Neural progenitor cell (in vitro differentiated cells): ENCODE measurements at regions not wholly inside any gene's neighbourhood (a gene's known extent, or its start where the extent isn't known, plus 50 kb on each side); places are given as distances from the start of the nearest gene placed in this dataset.

Source experiments
- DNase-seq: peaks from one replicate; pipeline ENCODE4 v3.0.0-alpha.2; 2016; ENCODE audit warnings: low spot score
- H2AFZ ChIP-seq: fragments of 200-600 bp; sonication (generic); replicated peaks from 2 replicates; pipeline ENCODE4 v1.6.1; 2016; ENCODE audit warnings: antibody characterized with exemption
- H3F3A ChIP-seq: fragments of 200-600 bp; sonication (generic); 2 replicates; pipeline ENCODE4 v1.6.1; 2016; ENCODE audit warnings: antibody characterized with exemption, low read depth
- H3K27ac ChIP-seq: fragments of 200-600 bp; sonication (generic); 2 replicates; pipeline ENCODE4 v1.5.1; 2016; ENCODE audit warnings: mild to moderate bottlenecking
- H3K27me3 ChIP-seq: fragments of 200-600 bp; sonication (generic); 2 replicates; pipeline ENCODE4 v1.6.1; 2016; ENCODE audit warnings: mild to moderate bottlenecking, moderate library complexity
- H3K36me3 ChIP-seq: fragments of 200-600 bp; sonication (generic); 2 replicates; pipeline ENCODE4 v1.5.1; 2016
- H3K4me1 ChIP-seq: fragments of 200-600 bp; sonication (generic); 2 replicates; pipeline ENCODE4 v1.6.1; 2016; ENCODE audit warnings: mixed run types
- H3K4me2 ChIP-seq: fragments of 200-600 bp; sonication (generic); 2 replicates; pipeline ENCODE4 v1.6.1; 2016
- H3K4me3 ChIP-seq: fragments of 200-600 bp; sonication (generic); 2 replicates; pipeline ENCODE4 v1.5.1; 2016
- H3K79me2 ChIP-seq: fragments of 200-600 bp; sonication (generic); 2 replicates; pipeline ENCODE4 v1.6.1; 2016; ENCODE audit warnings: low read depth
- H3K9ac ChIP-seq: fragments of 200-600 bp; sonication (generic); 2 replicates; pipeline ENCODE4 v1.6.1; 2016
- H3K9me3 ChIP-seq: fragments of 200-600 bp; sonication (generic); 2 replicates; pipeline ENCODE4 v1.5.1; 2016; ENCODE audit warnings: low read depth
- H4K20me1 ChIP-seq: fragments of 200-600 bp; sonication (generic); 2 replicates; pipeline ENCODE4 v1.6.1; 2016; ENCODE audit warnings: low read depth
- H3K27ac Mint-ChIP-seq: 3 replicates; pipeline ENCODE4 v1.8.0; 2021; ENCODE audit warnings: mixed read lengths
- H3K27me3 Mint-ChIP-seq: 2 replicates; pipeline ENCODE4 v1.8.0; 2022; ENCODE audit warnings: low read depth, mild to moderate bottlenecking, inconsistent platforms, moderate library complexity, mixed read lengths; ENCODE audit not compliant: insufficient read depth
- H3K36me3 Mint-ChIP-seq: 3 replicates; pipeline ENCODE4 v1.8.0; 2021; ENCODE audit warnings: mixed read lengths
- H3K4me1 Mint-ChIP-seq: 3 replicates; pipeline ENCODE4 v1.8.0; 2021; ENCODE audit warnings: mixed read lengths
- H3K4me3 Mint-ChIP-seq: 3 replicates; pipeline ENCODE4 v1.8.0; 2021; ENCODE audit warnings: mild to moderate bottlenecking, moderate library complexity, mixed read lengths
- H3K9me3 Mint-ChIP-seq: 3 replicates; pipeline ENCODE4 v1.8.0; 2020; ENCODE audit warnings: mixed read lengths
- EZH2 ChIP-seq: fragments of 200-600 bp; sonication (generic); IDR thresholded peaks from 2 replicates; pipeline ENCODE4 v1.6.1; 2017; ENCODE audit warnings: antibody characterized with exemption, mild to moderate bottlenecking, moderate library complexity
- EZH2phosphoT487 ChIP-seq: fragments of 200-600 bp; sonication (generic); IDR thresholded peaks from 2 replicates; pipeline ENCODE4 v1.6.1; 2017; ENCODE audit warnings: antibody characterized with exemption
- TF ChIP-seq, protein P1 (sequence below): fragments of 200-600 bp; sonication (generic); IDR thresholded peaks from 2 replicates; pipeline ENCODE4 v1.5.1; 2017; ENCODE audit warnings: antibody characterized with exemption, mild to moderate bottlenecking

DNA sequence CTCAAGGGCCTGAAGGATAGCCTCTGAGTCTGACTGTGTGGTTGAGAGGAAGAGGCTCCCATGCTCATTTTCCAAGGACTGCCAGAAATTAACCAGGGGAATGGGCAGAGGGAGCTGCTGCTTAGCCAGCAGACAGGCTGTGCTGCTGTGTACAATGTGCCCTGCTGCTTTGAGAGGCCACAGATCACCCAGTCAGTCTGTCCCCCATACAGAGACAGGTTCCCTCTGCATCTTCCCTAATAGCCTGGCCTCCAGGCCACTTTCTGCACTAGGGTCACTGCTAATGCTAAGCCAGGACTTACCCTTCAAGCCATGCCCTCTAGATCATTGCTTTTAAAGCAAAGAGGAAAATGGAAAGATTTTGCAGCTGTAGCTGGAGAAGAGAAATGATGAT is 341.1 kb downstream of the CYRIA start:
- Histone ChIP-seq H3K36me3 (no peaks in the 10 kb centered on the region), H3K4me2 (no peak overlapping the region), H3K27ac (no peak overlapping the region), H3K79me2 (no peaks in the 10 kb centered on the region), H3K27me3 (no peaks in the 10 kb centered on the region), H3F3A (peaks cover 19% of the 10 kb centered on the region), H4K20me1 (no peaks in the 10 kb centered on the region), H3K9ac (no peak overlapping the region), H3K4me1 (peaks cover 64% of the 10 kb centered on the region), H2AFZ (no peak overlapping the region), H3K4me3 (no peak overlapping the region), H3K9me3 (no peaks in the 10 kb centered on the region)
- Mint-ChIP-seq H3K27me3 (peaks cover 11% of the 10 kb centered on the region), H3K9me3 (no peaks in the 10 kb centered on the region), H3K36me3 (no peaks in the 10 kb centered on the region), H3K4me3 (no peak overlapping the region), H3K4me1 (peaks cover 75% of the 10 kb centered on the region), H3K27ac (no peak overlapping the region)
- no peak for DNase-seq
- TF ChIP-seq EZH2 (no peak), EZH2phosphoT487 (no peak)
- TF ChIP-seq, protein P1, sequence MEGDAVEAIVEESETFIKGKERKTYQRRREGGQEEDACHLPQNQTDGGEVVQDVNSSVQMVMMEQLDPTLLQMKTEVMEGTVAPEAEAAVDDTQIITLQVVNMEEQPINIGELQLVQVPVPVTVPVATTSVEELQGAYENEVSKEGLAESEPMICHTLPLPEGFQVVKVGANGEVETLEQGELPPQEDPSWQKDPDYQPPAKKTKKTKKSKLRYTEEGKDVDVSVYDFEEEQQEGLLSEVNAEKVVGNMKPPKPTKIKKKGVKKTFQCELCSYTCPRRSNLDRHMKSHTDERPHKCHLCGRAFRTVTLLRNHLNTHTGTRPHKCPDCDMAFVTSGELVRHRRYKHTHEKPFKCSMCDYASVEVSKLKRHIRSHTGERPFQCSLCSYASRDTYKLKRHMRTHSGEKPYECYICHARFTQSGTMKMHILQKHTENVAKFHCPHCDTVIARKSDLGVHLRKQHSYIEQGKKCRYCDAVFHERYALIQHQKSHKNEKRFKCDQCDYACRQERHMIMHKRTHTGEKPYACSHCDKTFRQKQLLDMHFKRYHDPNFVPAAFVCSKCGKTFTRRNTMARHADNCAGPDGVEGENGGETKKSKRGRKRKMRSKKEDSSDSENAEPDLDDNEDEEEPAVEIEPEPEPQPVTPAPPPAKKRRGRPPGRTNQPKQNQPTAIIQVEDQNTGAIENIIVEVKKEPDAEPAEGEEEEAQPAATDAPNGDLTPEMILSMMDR: no peak

DNA sequence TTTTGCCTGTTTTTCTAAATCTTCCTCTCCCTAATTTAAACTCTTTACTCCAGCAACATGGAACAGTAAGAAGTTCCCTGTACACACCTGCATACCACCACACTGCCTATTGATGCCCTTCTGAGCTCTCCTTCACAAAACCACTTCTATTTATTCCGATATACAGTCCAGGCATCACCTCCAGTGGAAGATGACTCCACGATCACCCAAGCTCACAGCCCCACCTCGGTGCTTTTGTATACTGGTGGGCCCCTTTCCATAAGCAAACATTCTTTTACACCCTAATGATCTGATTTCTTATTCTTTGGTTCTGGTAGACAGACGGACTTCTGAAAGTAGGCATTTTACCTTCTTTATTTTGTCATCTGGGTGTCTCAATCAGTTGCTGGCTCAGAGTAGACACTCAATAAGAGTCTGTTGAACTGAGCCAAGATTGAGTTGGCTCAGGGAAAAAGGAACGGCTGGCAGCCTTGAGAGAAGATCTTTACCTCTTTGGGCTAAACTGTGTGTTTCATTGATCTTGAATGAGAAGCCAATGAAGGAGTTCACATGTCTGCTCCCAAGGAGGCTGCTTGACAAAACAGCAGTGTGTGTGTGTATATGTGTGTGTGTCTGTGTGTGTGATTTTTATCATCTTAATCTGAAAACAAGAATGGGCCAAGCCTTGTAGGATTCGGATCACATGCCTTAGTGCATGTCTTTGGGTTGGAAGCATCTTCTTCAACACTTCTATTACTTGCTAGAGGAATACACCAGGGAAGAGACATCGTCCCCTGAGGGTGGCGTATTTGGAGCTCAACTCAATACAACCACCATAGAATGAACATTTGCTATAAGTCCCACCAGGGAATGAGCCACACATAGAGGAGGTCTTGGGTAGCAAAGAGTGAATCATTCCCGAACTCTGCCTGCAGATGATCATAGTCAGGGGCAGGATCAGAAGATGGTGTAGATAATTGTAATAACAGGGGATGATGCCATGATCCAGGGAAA is 341.8 kb downstream of the CYRIA start:
- Histone ChIP-seq H3F3A (peaks cover 19% of the 10 kb centered on the region), H3K36me3 (no peaks in the 10 kb centered on the region), H3K27me3 (no peaks in the 10 kb centered on the region), H3K9ac (no peak overlapping the region), H4K20me1 (no peaks in the 10 kb centered on the region), H3K79me2 (no peaks in the 10 kb centered on the region), H3K9me3 (no peaks in the 10 kb centered on the region), H2AFZ (no peak overlapping the region), H3K4me1 (peaks cover 64% of the 10 kb centered on the region), H3K4me2 (no peak overlapping the region), H3K4me3 (no peak overlapping the region), H3K27ac (no peak overlapping the region)
- no peak for DNase-seq
- Mint-ChIP-seq H3K27me3 (peaks cover 9% of the 10 kb centered on the region), H3K36me3 (no peaks in the 10 kb centered on the region), H3K27ac (peak overlapping the region; percentile 75), H3K4me1 (peaks cover 75% of the 10 kb centered on the region), H3K9me3 (no peaks in the 10 kb centered on the region), H3K4me3 (peak overlapping the region; percentile 1)
- TF ChIP-seq, protein P1: no peak
- no peak for TF ChIP-seq EZH2
- no peak for TF ChIP-seq EZH2phosphoT487

DNA sequence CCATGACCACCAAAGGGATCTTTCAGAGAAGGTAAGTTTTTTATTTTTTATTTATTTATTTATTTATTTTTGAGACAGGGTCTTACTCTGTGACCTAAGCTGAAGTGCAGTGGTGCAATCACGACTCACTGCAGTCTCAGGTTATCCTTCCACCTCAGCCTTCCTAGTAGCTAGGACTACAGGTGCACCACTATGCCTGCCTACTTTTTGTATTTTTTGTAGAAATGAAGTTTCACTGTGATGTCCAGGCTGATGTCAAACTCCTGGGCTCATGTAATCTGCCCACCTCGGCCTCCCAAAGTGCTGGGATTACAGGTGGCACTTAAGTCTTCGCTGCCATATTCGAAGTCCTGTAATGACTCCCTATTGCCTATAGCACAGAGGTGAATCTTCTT is 342.5 kb downstream of the CYRIA start:
- H2AFZ ChIP-seq: no peak overlapping the region

More for the DNA sequence above, 342.5 kb downstream of the CYRIA start:
- Histone ChIP-seq H3K79me2 (no peaks in the 10 kb centered on the region), H3K36me3 (no peaks in the 10 kb centered on the region), H3K9me3 (no peaks in the 10 kb centered on the region), H3K9ac (no peak overlapping the region), H3F3A (peaks cover 18% of the 10 kb centered on the region), H3K27ac (no peak overlapping the region), H4K20me1 (no peaks in the 10 kb centered on the region), H3K4me1 (peaks cover 70% of the 10 kb centered on the region), H3K4me2 (no peak overlapping the region), H3K27me3 (no peaks in the 10 kb centered on the region), H3K4me3 (no peak overlapping the region)
- TF ChIP-seq EZH2 (no peak), EZH2phosphoT487 (no peak)
- TF ChIP-seq, protein P1: no peak
- Mint-ChIP-seq H3K9me3 (no peaks in the 10 kb centered on the region), H3K4me3 (peak overlapping the region; percentile 27), H3K27ac (no peak overlapping the region), H3K36me3 (no peaks in the 10 kb centered on the region), H3K27me3 (peaks cover 9% of the 10 kb centered on the region), H3K4me1 (peaks cover 77% of the 10 kb centered on the region)
- DNase-seq: no peak
